ENCODE measurements at regions not wholly inside any gene's neighbourhood (a gene's known extent, or its start where the extent isn't known, plus 50 kb on each side); places are given as distances from the start of the nearest gene placed in this dataset.

DNA sequence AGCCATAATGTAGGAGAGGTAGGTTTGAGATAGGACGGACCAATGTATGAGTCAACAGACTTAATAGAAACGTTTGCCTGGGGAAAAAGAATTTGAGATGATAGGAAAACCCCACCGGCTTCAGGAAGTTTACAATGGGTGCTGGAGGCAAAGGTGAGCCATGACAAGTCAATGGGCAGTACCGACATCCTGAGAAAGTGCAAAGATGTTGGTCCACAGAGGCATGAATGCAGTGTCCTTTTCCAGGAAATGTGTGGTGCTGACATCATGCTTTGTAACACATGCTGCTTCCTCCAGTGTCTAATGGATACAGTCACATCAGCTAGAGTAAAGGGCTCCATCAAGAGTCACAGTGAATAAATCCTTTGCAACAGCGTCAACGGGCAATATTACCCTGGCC lies 533.6 kb downstream of the INHBA start:
- no peaks in the 10 kb centered on the region for H3K27me3 ChIP-seq (replicated peaks in 1 of 7)
- no peak for DNase-seq
- H3K4me1 ChIP-seq = no peaks in the 10 kb centered on the region
- H3K36me3 ChIP-seq = no peaks in the 10 kb centered on the region
- no peak overlapping the region for H3K4me3 ChIP-seq
- no peak overlapping the region for H3K27ac ChIP-seq
- peaks cover 0 to 5% (median 0%) of the 10 kb centered on the region in 8 donors for H3K9me3 ChIP-seq
- WGBS, 5 donors = 82 to 91% (median 85%) methylated on average over 6 of the region's 6 CpGs
- intact Hi-C loops (cut with DNase I; ENCODE audit: low total_unique reads) = no loop called here
- TF ChIP-seq POLR2A (IDR thresholded peaks at IDR 0.05) = no peak
- TF ChIP-seq POLR2AphosphoS5 (IDR thresholded peaks at IDR 0.05) = no peak
- TF ChIP-seq, protein P1, sequence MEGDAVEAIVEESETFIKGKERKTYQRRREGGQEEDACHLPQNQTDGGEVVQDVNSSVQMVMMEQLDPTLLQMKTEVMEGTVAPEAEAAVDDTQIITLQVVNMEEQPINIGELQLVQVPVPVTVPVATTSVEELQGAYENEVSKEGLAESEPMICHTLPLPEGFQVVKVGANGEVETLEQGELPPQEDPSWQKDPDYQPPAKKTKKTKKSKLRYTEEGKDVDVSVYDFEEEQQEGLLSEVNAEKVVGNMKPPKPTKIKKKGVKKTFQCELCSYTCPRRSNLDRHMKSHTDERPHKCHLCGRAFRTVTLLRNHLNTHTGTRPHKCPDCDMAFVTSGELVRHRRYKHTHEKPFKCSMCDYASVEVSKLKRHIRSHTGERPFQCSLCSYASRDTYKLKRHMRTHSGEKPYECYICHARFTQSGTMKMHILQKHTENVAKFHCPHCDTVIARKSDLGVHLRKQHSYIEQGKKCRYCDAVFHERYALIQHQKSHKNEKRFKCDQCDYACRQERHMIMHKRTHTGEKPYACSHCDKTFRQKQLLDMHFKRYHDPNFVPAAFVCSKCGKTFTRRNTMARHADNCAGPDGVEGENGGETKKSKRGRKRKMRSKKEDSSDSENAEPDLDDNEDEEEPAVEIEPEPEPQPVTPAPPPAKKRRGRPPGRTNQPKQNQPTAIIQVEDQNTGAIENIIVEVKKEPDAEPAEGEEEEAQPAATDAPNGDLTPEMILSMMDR (IDR thresholded peaks at IDR 0.05 in 8 of 11, conservative IDR thresholded peaks at IDR 0.05 in 3 of 11) = no peak

DNA sequence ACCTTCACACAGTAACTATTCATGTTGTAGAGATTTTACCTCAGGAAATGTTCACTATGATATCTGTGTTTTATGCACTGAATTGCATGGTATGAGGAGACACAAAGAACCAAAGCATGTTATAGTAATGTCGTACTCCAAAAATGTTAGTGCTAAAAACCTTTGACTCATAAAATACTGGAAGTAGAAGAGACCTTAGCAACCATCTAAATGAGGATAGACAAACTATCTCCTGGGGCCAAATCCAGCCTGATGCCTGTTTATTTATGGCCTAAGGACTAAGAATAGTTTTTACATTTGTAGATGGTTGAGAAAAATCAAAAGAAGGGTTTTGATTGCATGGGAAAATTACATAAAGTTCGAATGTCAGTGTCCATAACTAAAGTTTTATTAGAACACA lies 535.1 kb downstream of the INHBA start:
- no peak overlapping the region for H3K27ac ChIP-seq
- peaks cover 0 to 5% (median 0%) of the 10 kb centered on the region in 8 donors for H3K9me3 ChIP-seq
- H3K36me3 ChIP-seq = no peaks in the 10 kb centered on the region
- no peak for DNase-seq
- no peak overlapping the region for H3K4me3 ChIP-seq
- WGBS, 5 donors = 70 to 76% (median 71%) methylated on average over 2 of the region's 2 CpGs
- no peaks in the 10 kb centered on the region for H3K27me3 ChIP-seq (replicated peaks in 1 of 7)
- intact Hi-C loops (cut with DNase I; ENCODE audit: low total_unique reads) = no loop called here
- H3K4me1 ChIP-seq = no peaks in the 10 kb centered on the region
- TF ChIP-seq, protein P1 (IDR thresholded peaks at IDR 0.05 in 8 of 11, conservative IDR thresholded peaks at IDR 0.05 in 3 of 11) = no peak
- TF ChIP-seq POLR2AphosphoS5 (IDR thresholded peaks at IDR 0.05) = no peak
- no peak for TF ChIP-seq POLR2A (IDR thresholded peaks at IDR 0.05)

DNA sequence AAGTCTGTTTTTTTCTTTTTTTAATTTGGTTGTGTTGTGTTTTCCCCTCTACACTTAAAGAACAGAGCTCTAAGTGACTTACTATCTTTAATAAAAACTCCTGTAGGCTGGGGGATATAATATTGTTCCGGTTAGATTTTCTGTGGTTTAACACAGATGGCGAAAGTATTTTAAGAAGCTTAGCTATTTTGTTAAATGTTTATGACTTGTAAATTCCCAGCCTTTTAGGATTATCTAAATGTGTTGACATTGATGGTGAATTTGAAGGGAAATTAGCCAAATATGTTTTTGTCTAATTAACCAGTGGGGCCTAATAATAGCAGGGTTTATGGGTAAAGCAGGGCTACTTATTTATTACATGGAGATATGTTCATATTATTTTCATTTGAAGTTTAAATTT lies 538.5 kb downstream of the INHBA start:
- H3K36me3 ChIP-seq = no peaks in the 10 kb centered on the region
- H3K27me3 ChIP-seq (replicated peaks in 1 of 7) = no peaks in the 10 kb centered on the region
- TF ChIP-seq, protein P1 (IDR thresholded peaks at IDR 0.05 in 8 of 11, conservative IDR thresholded peaks at IDR 0.05 in 3 of 11) = no peak
- TF ChIP-seq POLR2A (IDR thresholded peaks at IDR 0.05) (no peak), POLR2AphosphoS5 (IDR thresholded peaks at IDR 0.05) (no peak)
- intact Hi-C loops (cut with DNase I; ENCODE audit: low total_unique reads) = no loop called here
- peaks cover 0 to 17% (median 11%) of the 10 kb centered on the region in 8 donors for H3K9me3 ChIP-seq
- WGBS, 5 donors = 37 to 85% (median 42%) methylated on average over 2 of the region's 2 CpGs
- DNase-seq = no peak
- no peaks in the 10 kb centered on the region for H3K4me1 ChIP-seq
- H3K27ac ChIP-seq = no peak overlapping the region
- no peak overlapping the region for H3K4me3 ChIP-seq

DNA sequence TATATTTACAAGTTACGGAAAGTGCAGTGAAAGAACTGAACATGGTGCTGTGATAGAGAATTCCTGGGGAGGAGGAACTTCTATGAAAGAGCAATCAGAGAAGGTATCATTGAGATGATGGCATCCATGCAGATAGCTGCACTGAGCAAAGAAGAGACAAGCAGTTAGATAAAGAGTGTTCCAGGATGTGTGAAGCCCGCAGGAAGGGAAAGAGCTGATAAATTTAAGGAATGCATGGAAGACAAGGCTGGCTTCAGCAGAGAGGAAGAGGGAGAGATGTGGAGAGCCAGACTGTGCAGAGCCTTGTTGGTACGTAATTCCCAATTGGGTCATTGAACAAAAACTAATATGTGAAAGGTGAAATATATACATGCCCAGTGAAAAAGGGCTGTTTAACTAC lies 538.9 kb downstream of the INHBA start:
- Histone ChIP-seq H3K27ac (no peak overlapping the region), H3K36me3 (no peaks in the 10 kb centered on the region), H3K4me1 (no peaks in the 10 kb centered on the region), H3K4me3 (no peak overlapping the region), H3K27me3 (replicated peaks in 1 of 7) (no peaks in the 10 kb centered on the region), H3K9me3 (peaks cover 0 to 15% (median 12%) of the 10 kb centered on the region in 8 donors)
- intact Hi-C loops (cut with DNase I; ENCODE audit: low total_unique reads) = no loop called here
- WGBS, 5 donors = 77 to 94% (median 86%) methylated on average over 3 of the region's 3 CpGs
- DNase-seq = no peak
- TF ChIP-seq, protein P1 (IDR thresholded peaks at IDR 0.05 in 8 of 11, conservative IDR thresholded peaks at IDR 0.05 in 3 of 11) = no peak
- TF ChIP-seq POLR2AphosphoS5 (IDR thresholded peaks at IDR 0.05) (no peak), POLR2A (IDR thresholded peaks at IDR 0.05) (no peak)
